ENCODE measurements at regions not wholly inside any gene's neighbourhood (a gene's known extent, or its start where the extent isn't known, plus 50 kb on each side); places are given as distances from the start of the nearest gene placed in this dataset.

- TF ChIP-seq CTCF (IDR thresholded peaks at IDR 0.05) (no peak), EP300 (IDR thresholded peaks at IDR 0.05) (no peak)
Measured at GRCh38 chr20:7589164-7589563, 351.1 kb downstream of the HAO1 start.

All from tibial nerve (tissue), 4 donors.